ENCODE measurements at regions not wholly inside any gene's neighbourhood (a gene's known extent, or its start where the extent isn't known, plus 50 kb on each side); places are given as distances from the start of the nearest gene placed in this dataset.

DNA sequence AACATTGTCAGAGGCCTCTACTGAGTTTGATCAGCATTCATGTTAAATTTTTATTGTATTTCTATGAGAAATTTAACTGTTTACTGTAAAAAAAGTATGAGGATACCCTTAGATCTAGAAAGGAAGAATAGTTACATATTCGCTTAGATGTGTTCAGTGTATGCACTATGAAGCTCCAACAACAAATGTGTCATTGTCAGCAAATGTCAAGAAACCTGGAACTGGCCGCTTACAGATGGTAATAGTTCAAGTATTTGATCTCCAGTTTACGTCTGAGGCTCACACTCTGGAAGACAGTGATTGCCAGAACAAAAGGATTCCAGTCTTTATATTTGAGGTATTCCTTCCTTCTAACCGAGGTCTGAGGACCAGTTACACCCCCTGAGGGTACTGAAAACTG, 921.2 kb upstream of the LRRTM1 start:
- no peak for DNase-seq (ENCODE audit: low read depth)

DNA sequence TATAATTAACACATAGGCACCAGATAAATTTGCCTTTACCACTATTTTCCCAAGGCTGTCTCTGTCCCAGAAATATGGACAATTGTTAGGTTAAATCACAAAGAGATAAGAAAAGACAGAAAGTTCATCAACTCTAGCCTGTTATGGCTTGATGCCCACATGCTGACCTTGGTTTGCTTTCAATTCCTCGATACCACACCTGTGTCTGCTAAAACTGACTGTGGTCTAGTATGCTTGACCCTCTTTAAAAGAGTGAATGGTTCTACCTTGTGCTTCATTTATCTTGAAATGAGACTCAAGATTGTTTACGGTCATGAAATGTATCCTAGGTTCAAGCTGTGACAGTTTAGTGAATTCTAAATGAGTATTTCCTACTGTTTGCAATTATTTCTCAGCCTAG, 909.0 kb upstream of the LRRTM1 start:
- no peak for DNase-seq (ENCODE audit: low read depth)

DNA sequence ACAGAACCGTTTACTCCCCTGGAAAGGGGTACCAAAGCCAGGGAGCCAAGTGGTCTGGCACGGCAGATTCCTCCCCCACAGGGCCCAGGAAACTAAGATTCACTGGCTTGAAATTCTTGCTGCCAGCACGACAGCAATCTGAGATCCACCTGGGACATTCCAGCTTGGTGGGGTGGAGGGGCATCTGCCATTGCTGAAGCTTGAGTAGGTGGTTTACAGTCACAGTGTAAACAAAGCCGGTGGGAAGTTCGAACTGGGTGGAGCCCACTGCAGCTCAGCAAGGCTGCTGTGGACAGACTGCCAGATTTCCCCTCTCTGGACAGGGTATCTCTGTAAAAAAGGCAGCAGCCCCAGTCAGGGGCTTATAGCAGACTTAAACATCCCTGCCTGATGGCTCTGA, 901.7 kb upstream of the LRRTM1 start:
- DNase-seq (ENCODE audit: low read depth) = no peak

DNA sequence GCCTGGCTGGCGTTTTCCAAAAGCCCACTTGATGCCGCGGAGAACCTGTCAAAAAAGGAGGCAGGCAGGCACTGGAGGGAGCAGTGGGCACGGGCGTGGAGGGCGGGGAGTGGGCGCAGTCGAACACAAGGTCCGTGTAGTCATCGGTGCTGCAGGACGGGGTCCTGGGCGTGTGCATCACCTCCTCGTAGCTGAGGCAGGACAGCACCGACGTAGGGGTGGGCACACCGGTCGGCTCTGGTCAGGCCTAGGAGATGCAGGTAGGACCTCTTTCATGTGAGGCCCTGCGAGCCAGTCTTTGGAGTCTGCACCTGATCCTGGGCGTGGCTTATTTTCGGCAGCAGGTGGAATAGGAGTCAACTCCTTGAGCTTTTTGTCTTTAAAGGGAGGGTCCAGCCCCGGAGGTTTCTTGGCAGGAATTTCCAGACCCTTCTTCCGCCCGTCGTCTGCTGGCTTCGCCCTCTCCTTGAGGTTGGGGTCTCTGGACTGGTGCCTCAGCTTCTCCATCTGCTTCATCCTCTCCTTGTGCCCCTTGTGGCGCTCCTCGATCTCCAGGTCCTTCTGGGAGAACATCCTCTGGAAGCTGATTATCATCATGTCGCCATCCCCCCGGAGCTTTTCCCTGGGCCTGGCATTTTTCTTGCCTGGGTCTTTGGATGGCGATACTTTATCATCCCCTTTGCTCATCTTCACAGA, 892.5 kb upstream of the LRRTM1 start:
- DNase-seq (ENCODE audit: low read depth) = no peak

DNA sequence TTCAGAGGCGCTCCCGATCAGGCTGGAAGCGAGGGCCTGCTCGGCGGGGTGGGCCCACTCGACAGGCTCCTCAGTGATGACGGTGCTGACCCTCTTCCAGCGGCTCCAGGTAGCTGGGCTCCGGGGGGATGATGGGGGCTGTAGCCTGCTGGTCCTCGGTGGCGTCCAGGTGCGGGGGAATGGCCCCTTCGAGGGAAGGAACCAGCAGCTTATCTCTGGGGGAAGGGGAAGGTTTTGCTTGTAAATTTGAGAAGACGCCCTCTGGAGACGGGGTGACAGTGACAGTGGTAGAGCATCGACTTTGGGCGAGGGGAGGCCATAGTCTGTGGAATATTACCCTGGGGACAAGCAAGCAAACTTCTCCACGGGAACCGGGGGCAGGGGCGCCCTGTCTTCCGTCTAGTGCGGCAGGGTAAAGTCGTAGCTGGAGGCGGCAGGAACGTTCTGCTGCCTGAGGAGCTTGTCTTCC, 891.9 kb upstream of the LRRTM1 start:
- no peak for DNase-seq (ENCODE audit: low read depth)

DNA sequence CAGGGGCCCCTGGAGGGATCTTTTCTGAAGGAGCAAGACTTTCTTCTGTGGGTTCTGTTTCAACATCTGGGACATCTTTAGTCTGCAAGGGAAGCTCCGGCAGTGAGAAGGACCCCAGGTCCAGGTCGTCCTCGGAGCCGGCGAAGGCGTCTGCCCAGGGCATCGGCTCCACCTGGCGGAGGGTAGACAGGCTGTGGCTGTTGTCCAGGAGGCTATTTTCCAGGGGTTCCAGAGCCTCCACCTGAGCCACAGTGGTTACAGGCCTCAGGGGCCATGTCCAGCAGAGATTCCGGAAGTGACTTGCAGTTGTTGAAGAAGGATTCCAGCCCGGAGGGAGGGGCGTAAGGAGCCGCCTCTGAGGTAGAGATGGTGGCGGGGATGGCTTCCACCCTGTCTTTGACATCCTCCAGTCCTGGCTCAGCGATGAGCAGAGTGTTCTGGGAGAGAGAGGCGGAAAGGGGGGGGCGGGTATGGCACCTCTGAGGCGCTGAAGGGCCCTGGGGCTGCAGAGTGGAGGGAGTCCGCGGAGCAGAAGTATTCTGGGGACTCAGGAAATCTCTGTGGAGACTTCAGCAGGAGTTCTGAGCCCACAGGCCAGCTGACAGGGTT, 891.3 kb upstream of the LRRTM1 start:
- no peak for DNase-seq (ENCODE audit: low read depth)

DNA sequence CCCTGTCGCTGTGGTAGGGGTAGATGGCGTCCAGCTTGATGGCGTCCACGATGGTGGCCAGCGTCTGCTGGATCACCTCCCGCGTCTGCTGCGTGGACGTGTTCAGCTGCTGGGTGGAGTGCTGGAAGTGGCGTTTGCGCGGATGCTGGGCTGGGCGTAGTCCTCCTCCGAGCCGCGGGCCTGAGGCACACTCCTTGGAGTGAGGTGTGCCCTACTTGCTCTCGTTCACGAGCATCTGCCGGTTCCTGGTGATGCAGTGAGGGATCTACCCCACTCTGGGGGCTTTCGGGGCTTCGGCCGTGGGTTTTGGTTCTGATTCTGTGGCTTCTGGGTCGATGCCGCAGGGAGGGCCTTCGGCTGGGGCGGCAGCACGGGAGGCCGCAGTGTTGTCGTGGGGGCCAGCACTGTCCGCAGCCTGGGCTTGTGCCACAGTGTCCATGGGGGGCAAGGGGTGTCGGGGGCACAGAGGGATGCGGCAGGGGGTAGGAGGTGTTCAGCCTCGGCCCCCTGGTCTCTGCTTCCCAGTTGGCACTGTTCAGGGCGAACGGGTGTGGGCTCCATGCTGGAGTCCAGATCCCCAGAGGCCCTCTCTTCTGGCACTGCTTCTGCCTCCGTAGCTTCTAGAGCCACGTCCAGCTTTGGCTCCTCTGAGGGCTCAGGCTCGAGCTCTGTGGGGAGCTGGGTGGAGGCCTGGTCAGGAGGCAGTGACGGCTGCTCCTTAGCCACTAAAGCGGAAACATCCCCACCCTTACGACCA, 890.6 kb upstream of the LRRTM1 start:
- DNase-seq (ENCODE audit: low read depth) = no peak

DNA sequence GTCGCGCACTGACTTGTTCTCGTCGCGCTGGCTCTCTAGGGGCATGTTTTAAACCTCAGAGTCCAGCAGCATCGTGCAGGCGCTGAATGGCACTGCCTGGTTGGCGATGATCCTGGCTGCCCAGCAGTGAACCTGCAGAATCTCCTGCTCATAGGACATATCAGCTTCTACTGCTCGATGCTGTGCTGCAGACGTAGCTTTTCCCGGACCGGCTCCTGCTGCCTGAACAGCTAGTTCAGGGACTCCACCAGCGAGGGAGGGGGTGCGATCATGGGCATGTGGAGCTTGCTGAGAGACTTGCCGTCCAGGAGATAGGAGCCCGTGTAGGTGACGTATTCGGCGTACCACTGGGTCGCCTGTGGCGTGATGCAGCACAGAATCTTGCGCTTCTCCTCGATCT, 890.0 kb upstream of the LRRTM1 start:
- no peak for DNase-seq (ENCODE audit: low read depth)

DNA sequence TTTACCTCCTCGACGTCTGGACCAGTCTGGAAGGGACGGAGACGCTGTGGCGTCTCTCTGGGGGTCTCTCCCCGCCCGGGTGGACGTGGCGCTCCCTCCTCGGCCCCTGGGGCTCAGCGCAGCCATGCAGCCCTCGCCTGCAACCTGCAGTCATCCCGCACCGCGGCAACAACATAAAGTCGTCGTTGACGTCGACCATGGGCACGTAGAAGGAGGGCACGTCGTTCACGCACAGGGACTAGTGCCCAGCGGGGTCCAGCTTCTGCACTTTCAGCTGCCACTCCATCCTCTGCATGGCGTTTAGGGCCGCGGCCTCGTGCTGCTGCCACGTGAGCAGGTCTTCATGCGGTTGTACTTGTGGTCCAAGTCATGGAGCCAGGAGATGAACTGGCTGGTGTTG, 889.6 kb upstream of the LRRTM1 start:
- no peak for DNase-seq (ENCODE audit: low read depth)

DNA sequence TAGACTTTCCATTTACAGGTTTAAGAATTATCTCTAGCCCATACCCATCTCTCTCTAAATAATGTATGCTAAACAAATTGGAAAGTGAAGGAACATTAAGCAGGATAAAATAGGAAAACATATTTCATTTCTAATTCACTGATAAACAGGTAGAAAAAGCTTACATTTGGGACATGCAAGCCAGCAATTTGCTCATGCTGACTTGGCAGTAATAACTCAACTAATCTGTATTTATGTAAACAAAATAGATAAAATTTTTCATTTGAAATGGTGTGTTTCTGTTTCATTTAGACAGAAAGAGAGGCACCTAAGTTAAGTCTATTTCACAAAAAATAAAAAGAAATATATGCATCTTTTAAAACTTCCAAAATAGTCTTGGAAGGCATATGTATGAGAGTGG, 877.3 kb upstream of the LRRTM1 start:
- DNase-seq (ENCODE audit: low read depth) = no peak

DNA sequence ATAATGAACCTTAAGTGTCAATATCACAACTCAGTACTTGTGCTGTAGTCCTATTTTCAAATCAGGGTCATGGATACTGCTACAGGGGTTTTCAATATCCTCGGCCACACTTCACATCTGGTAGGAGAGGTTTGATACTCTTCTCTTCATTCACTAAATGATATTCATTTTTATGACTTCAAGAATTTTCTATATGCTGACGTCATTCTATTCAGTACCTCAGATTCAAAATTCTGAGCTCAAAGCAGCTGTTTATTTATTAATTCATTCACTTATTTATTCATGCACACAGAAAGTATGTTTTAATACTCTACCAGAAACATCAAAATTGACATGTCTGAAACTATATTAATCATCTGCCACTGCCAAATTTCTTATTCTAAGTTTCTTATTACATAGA, 866.9 kb upstream of the LRRTM1 start:
- DNase-seq (ENCODE audit: low read depth) = no peak

DNA sequence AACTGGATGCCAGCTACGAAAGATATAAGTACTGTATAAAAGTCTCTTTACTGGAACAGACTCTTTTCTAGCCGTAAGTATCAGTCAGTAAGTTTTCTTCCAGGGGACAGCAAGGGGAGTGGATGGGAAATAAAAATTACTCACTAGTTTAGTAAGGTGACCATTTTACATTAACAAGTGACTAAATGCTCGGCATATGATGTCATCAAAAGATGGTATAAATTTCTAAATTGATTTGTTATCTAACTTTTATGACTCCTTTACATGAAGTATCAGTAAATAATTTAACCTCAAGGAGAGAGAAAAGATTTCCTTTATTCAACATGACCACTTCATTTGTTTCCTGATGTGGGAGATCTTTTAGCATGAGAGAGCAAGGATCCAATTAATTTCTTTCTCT, 859.0 kb upstream of the LRRTM1 start:
- DNase-seq (ENCODE audit: low read depth) = no peak

DNA sequence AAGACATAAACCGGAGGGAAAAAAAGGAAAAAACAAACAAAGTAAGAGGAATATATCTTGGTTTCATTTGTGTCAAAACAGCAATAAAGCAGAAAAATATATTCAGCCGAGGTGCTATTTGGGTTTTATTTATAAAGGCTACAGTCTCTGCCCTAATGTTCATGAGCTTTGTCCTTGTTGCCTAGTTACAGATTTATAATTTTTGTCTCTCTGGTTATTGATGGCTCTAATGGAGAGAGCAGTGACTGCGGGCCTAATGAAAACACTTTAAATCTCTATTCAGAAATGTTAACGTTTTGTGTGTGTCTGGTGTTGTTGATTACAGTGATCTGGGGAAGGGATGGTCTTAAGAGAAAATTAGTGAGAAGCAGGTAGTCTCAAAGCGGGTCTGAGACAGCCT, 854.0 kb upstream of the LRRTM1 start:
- DNase-seq (ENCODE audit: low read depth) = no peak

DNA sequence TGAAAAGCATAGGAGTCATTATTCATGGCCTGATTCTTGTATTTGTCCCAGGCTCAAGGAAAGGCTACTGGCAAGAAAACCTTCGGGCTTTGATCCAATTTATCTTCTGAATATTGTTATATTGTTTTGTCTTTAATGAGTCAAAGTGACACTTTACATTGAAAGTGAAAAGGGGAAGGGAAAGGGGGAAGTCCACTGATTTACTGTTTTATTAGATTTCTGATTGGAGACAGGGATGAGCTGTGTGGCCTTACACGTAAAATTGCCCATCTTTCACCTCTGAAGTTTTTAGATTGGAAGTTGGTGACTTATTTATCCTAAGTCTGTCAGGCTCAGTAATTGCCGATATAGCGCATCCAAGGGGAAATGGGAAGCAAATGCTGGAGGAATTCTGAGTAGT, 843.8 kb upstream of the LRRTM1 start:
- no peak for DNase-seq (ENCODE audit: low read depth)

DNA sequence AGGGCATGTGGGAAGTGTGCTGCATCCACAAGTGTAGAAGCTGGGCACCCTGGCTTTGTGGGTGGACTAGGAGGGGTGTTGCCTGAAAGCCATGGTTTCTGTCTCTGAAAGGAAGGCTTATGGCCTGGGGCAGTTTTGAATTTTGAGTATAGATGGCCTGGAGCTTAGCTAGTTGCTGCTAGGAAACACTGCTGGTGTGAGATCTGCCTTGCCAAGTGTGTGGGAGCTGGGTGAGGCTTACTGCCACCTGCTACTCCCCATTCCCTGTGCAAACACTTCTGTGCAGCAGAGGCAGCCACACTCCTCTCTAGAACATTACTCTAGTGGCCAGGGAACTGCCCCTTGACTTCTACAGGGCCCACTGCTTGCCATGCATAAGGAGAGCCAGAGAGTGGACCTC, 831.7 kb upstream of the LRRTM1 start:
- DNase-seq (ENCODE audit: low read depth) = no peak

DNA sequence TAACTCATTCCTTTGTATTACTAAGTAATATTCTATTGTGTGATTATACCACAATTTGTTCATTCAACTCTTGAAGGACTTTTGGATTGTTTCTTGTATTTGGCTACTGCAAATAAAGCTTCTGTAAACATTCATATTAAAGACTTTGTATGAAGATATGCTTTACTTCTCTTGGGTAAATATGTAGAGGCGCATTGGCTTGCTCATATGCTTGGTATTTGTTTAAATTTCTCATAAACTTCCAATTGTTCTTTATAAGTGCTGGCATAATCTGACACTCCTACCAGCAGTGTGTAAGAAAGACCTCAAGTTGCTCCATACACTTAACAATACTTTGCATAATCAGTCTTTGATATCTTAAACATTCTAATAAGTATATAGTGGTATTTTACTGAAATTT, 792.8 kb upstream of the LRRTM1 start:
- no peak for DNase-seq (ENCODE audit: low read depth)

DNA sequence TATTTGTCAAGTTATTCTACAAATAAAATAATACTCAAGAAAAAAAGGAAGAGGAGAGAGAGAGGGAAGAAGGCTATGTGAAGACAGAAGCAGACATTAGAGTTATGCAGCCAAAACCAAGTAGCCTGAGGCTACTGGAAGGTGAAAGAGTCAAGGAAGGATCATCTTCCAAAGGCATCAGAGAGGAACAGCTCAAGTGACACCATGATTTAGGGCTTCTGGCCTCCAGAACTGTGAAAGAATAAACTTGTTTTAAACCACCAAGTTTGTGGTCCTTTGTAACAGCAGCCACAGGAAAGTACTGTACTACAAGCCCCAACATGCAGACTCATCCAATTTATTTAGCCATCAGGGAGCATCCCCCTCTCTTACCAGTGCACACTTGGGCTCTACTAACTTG, 788.5 kb upstream of the LRRTM1 start:
- DNase-seq (ENCODE audit: low read depth) = no peak

DNA sequence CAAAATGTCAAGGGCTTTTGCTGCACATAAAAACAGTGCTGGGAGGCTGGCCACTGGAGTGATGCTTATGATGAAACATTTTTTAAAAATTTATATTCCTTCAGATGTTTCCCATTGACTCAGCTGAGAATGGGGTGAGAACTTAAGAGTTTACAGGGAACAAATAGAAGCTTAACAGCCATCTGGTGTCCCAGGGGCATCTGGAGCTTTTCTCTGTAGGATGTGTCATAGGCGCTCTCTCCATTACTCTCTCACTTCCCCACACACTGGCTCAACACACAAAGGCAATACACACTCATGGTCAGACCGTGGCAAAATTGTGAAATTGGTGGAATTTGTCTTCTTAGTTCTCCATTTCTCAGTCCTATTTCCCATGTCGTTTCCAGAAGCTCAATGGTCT, 783.1 kb upstream of the LRRTM1 start:
- DNase-seq (ENCODE audit: low read depth) = no peak

DNA sequence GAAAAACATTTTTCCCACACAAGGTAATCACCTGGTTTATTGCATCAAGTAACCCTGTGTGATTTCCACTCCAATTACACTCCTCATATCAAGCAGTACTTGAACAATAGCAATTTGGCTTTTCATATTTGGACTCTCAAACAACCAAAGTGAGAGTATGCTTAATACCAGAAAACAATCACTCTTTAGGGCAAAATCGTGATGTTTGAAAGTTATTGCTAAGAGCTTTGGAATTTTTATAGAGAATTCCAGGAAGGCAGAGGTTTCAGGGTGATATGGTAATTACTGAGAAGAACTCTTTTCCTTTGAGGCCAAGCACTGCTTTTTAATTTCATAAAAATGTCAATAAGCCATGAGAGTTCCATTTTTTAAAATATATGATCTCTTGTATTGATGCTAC, 779.5 kb upstream of the LRRTM1 start:
- DNase-seq (ENCODE audit: low read depth) = no peak

DNA sequence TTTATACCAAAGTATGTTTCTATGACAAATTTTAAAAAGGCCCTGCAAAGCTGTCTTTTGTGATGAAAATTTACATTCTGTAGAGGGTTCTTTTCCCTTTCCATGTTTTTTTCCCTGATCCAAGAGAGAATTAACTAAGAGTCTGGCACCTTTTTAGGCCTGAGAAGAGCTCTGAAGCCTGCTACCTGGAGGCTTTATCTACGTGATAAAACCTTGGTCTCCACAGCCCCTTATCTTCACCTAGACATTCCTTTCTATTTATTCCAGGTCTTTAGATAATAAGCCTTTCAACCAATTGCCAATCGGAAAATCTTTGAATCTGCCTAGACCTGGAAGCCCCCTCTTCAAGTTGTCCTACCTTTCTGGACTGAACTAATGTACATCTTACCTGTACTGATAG, 774.1 kb upstream of the LRRTM1 start:
- DNase-seq (ENCODE audit: low read depth) = no peak

DNA sequence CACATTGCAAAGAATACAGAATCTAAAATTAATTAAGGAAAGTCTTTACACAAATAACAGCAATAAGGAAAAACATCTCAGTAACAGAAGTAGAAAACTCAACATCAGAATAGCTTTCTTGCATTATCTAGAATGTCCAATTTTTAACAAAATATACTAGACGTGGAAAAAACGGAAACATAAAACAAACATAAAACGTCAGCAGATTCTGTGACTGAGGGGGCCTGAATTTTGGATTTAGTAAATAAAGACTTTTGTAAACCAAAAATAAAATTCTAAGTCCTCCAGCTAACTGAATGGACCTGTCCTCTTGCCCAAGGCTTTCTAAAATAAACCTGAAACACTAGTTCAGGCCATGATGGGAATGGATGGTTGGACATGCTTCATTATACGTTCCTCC, 773.5 kb upstream of the LRRTM1 start:
- no peak for DNase-seq (ENCODE audit: low read depth)

DNA sequence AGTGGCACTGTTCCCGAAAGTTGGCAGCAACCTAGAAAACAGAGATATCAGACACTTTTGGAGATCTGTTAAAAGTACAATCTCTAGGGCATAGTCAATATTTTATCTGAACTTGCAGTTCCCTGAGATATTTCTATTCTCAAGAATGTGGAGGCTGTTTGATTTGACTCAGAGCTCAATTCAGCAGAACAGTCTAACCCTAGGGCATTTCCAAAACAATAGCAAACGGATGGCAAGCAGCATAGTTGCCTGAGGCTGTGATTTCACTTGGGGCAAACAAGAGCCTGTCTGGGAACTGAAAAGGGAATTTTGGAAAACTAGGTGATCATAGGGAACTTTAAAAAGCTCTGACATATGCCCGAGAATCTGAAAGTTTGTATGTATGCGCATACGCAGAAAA, 772.8 kb upstream of the LRRTM1 start:
- DNase-seq (ENCODE audit: low read depth) = no peak

DNA sequence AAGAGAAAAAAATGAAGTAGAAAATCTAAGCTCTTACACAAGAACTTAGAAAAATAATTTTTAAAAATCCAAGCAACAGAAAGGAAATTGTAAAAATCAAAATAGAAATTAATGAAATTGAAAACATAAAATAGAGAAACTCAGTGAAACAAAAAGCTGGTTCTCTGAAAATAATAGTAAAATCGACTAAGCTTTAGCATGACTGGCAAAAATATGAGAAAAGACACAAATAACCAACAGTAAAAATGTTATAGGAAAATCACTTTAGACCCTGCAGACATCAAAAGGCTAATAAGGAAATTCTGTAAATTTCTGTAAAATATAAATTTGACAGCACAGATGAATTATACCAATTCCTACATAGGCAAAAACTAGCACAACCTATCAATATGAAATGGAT, 768.9 kb upstream of the LRRTM1 start:
- DNase-seq (ENCODE audit: low read depth) = no peak

DNA sequence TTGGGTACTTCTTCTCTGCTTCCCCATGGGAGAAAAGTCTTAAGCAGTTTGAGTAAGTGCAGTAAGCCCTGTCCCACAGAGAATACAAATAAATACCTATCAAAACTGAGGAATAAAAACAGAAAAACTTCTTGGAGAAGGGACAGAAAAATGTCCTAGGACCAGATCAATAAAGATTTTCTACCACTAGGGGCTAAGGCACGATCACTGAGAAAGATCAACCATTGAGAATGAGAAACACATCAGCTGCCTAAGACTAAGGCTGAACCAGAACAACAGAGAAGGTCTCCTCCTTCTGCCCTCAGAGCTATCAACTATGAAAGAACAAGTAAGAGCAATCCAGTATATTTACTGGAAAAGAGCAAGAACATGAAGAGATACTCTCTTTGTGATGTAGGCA, 763.6 kb upstream of the LRRTM1 start:
- DNase-seq (ENCODE audit: low read depth) = no peak

All from HS-27A (cell line).